ENCODE measurements at regions not wholly inside any gene's neighbourhood (a gene's known extent, or its start where the extent isn't known, plus 50 kb on each side); places are given as distances from the start of the nearest gene placed in this dataset.
"Not testable (repeated sequence)": the region's sequence is repeated elsewhere in the genome, so short reads cannot be mapped to it uniquely, and the experiment has no call there.

DNA sequence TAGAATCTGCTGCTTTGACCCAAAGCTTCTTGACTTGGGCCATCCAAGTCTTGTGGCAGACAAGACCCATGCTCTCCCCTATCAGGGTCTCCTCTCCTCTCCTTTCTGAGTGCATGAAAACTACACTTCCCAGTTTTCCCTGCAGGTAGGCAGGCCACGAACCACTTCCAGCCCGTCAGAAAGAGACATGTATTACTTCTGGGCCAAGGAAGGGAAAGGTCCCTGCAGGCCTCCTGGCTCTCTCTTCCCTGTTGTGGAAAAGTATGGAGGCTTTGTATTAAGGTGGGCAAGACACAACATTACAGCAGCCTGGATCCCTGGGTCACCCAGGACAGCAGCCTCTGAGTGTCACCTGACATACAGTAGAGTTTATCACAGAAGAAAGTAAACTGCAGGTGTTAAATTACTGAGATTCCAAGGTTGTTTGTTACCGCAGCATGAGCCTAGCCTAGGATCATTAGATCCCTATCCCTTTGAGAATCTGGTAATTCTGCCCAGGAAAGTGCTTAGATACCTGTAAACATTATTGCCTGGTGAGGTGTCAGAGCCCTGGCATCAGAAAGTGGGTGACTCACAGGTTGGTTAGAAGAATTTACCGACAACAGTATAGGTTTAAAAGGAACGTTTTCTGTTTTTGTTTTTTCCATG lies 717.3 kb downstream of the MATN1 start:
- no peak for DNase-seq (ENCODE audit: low read depth)
- TF ChIP-seq, protein P1, sequence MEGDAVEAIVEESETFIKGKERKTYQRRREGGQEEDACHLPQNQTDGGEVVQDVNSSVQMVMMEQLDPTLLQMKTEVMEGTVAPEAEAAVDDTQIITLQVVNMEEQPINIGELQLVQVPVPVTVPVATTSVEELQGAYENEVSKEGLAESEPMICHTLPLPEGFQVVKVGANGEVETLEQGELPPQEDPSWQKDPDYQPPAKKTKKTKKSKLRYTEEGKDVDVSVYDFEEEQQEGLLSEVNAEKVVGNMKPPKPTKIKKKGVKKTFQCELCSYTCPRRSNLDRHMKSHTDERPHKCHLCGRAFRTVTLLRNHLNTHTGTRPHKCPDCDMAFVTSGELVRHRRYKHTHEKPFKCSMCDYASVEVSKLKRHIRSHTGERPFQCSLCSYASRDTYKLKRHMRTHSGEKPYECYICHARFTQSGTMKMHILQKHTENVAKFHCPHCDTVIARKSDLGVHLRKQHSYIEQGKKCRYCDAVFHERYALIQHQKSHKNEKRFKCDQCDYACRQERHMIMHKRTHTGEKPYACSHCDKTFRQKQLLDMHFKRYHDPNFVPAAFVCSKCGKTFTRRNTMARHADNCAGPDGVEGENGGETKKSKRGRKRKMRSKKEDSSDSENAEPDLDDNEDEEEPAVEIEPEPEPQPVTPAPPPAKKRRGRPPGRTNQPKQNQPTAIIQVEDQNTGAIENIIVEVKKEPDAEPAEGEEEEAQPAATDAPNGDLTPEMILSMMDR (conservative IDR thresholded peaks at IDR 0.05; ENCODE audit: low read depth, low read length) = no peak
- H3K4me3 ChIP-seq (ENCODE audit: low read depth, low read length) = no peak overlapping the region

DNA sequence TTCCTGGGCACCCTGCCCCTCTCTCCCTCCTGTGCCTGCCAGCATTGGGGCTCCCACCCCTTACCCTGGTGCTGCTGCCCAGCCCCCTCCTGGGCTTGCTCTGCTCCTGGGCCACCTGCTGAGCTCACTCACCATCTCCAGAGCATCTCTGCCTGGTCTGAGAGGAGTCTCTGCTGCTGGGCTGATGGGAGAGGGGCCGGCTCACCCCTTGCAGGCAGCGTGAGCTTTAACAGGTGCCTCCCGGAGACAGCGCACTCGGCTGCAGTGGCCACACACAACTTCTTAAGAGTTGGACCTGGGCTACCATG lies 721.7 kb downstream of the MATN1 start:
- DNase-seq (ENCODE audit: low read depth) = no peak
- H3K4me3 ChIP-seq (ENCODE audit: low read depth, low read length) = no peak overlapping the region
- TF ChIP-seq, protein P1 (conservative IDR thresholded peaks at IDR 0.05; ENCODE audit: low read depth, low read length) = no peak

DNA sequence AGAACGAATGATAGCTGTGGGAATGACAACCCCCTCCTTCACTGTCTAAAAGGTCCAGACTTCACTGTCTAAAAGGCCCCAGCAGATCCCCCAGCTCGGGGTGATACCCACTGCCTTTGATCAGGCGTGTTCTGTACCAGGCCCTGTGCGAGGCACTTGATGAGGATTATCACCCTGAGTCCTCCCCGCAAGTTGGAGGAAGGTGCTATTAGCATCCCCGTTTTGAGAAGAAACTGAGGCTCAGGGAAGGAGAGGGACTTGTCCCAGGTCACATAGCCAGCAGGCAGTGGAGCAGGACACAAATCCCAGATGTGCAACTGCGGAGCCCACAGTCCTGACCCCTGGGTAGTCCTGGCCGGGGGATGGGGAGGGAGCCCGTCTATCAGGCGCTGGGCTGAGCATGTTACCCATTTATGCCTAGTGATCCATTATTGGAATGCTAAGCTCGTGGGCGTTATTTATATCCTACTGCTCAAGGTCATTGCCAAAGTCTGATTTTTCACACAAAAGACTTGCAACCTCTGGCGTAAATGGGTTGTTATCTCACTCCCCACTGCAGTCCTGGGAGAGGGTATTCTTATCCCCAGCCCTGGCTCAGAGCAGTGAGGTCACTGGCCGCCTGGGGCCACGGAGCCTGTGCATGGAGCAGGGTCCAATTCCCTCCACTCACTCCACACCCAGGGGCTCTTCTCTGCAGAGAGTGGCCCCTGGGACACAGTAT lies 722.2 kb downstream of the MATN1 start:
- H3K4me3 ChIP-seq (ENCODE audit: low read depth, low read length) = no peak overlapping the region
- DNase-seq (ENCODE audit: low read depth) = no peak
- TF ChIP-seq, protein P1 (conservative IDR thresholded peaks at IDR 0.05; ENCODE audit: low read depth, low read length) = no peak

DNA sequence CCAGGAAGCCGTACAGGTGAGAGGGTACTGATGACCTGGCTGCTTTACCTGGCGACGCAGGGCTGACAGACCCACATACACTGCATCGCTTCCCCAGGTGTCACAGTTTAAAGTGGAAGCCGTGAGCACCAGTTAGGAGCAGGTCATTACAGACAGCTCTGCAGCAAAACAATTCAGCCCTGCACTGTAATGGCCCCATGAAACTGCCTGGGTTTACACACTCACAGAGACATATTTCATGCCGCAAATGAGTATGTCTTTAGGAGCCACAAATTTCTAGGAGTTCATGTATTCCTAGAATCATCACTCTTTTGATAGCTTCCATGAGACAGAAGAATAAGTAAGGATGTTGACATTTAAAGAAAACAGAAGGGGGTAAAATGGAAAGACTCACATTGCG lies 723.1 kb downstream of the MATN1 start:
- no peak for DNase-seq (ENCODE audit: low read depth)
- no peak overlapping the region for H3K4me3 ChIP-seq (ENCODE audit: low read depth, low read length)
- TF ChIP-seq, protein P1 (conservative IDR thresholded peaks at IDR 0.05; ENCODE audit: low read depth, low read length) = no peak

DNA sequence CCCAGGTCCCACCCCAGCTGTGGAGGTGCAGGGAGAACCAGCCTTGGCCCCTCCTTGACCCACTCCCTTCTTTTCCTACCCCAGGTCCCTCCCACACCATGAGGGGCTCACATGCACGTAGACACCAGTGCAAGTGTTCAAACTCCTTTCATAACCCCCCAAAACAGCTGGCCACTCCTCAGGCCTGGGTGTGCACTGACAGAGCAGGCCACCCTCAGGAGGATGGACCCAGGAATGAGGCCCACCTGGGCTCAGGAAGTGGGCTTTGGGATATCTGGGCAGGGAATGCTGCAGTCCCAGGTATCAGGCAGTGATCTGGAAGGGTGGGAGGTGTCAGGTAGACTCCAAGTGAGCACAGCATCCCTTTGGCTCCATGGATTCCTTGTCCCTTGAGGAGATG lies 723.8 kb downstream of the MATN1 start:
- TF ChIP-seq, protein P1 (conservative IDR thresholded peaks at IDR 0.05; ENCODE audit: low read depth, low read length) = no peak
- no peak overlapping the region for H3K4me3 ChIP-seq (ENCODE audit: low read depth, low read length)
- no peak for DNase-seq (ENCODE audit: low read depth)

DNA sequence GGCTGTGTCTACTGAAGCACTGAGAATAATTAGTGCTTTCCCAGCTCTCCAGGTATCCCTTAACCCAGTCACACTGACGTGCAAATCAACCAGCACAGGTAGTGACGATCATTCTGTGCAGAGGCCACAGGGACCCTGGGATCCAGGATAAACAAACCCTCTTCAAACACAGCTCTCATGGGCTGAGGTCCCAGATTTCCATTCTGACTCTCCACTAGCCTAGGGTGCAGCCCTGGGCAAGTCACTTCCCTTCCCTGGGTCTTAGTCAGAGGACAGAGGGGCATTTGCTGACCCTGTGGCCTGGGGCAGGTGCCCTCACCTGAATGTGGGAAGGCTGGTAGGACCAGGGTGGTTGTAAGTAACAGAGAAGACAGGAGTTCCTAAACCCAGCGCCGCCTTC lies 724.7 kb downstream of the MATN1 start:
- DNase-seq (ENCODE audit: low read depth) = no peak
- TF ChIP-seq, protein P1 (conservative IDR thresholded peaks at IDR 0.05; ENCODE audit: low read depth, low read length) = no peak
- no peak overlapping the region for H3K4me3 ChIP-seq (ENCODE audit: low read depth, low read length)

DNA sequence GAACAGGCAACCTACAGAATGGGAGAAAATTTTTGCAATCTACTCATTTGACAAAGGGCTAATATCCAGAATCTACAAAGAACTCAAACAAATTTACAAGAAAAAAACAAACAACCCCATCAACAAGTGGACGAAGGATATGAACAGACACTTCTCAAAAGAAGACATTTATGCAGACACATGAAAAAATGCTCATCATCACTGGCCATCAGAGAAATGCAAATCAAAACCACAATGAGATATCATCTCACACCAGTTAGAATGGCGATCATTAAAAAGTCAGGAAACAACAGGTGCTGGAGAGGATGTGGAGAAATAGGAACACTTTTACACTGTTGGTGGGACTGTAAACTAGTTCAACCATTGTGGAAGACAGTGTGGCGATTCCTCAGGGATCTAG lies 725.6 kb downstream of the MATN1 start:
- DNase-seq (ENCODE audit: low read depth); H3K4me3 ChIP-seq (ENCODE audit: low read depth, low read length): not testable (repeated sequence)

Data from epithelial cell of proximal tubule (primary cell).